ENCODE measurements at regions not wholly inside any gene's neighbourhood (a gene's known extent, or its start where the extent isn't known, plus 50 kb on each side); places are given as distances from the start of the nearest gene placed in this dataset.

GRCh38 chr6:115691433-115691832, 369.3 kb downstream of the FRK start:
- Histone ChIP-seq H3K27ac (ENCODE audit: low read length) (no peak overlapping the region), H3K27me3 (ENCODE audit: control insufficient read depth in 1 of 2, insufficient read depth in 2 of 2, low read length in 2 of 2) (no peaks in the 10 kb centered on the region), H3K4me1 (ENCODE audit: control insufficient read depth, insufficient read depth, low read length) (no peaks in the 10 kb centered on the region), H3K36me3 (ENCODE audit: control insufficient read depth in 2 of 2, insufficient read depth in 2 of 2, low read length in 2 of 2) (no peaks in the 10 kb centered on the region), H3K9ac (ENCODE audit: low read length in 2 of 2) (no peak overlapping the region), H3K4me3 (ENCODE audit: low read length in 2 of 2) (no peak overlapping the region), H3K9me3 (ENCODE audit: control insufficient read depth in 2 of 2, low read length in 2 of 2) (no peaks in the 10 kb centered on the region)

- H3K4me3 ChIP-seq (ENCODE audit: low read length in 2 of 2) = no peak overlapping the region
- H3K36me3 ChIP-seq (ENCODE audit: control insufficient read depth in 2 of 2, insufficient read depth in 2 of 2, low read length in 2 of 2) = no peaks in the 10 kb centered on the region
- no peak overlapping the region for H3K27ac ChIP-seq (ENCODE audit: low read length)
- H3K9me3 ChIP-seq (ENCODE audit: control insufficient read depth in 2 of 2, low read length in 2 of 2) = no peaks in the 10 kb centered on the region
- H3K9ac ChIP-seq (ENCODE audit: low read length in 2 of 2) = no peak overlapping the region
- no peaks in the 10 kb centered on the region for H3K27me3 ChIP-seq (ENCODE audit: control insufficient read depth in 1 of 2, insufficient read depth in 2 of 2, low read length in 2 of 2)
- H3K4me1 ChIP-seq (ENCODE audit: control insufficient read depth, insufficient read depth, low read length) = no peaks in the 10 kb centered on the region
These were observed 369.8 kb downstream of the FRK start for GRCh38 chr6:115690854-115691253.

- no peaks in the 10 kb centered on the region for H3K36me3 ChIP-seq (ENCODE audit: control insufficient read depth in 2 of 2, insufficient read depth in 2 of 2, low read length in 2 of 2)
- no peaks in the 10 kb centered on the region for H3K27me3 ChIP-seq (ENCODE audit: control insufficient read depth in 1 of 2, insufficient read depth in 2 of 2, low read length in 2 of 2)
- no peaks in the 10 kb centered on the region for H3K4me1 ChIP-seq (ENCODE audit: control insufficient read depth, insufficient read depth, low read length)
- H3K9me3 ChIP-seq (ENCODE audit: control insufficient read depth in 2 of 2, low read length in 2 of 2) = no peaks in the 10 kb centered on the region
- no peak overlapping the region for H3K4me3 ChIP-seq (ENCODE audit: low read length in 2 of 2)
- H3K27ac ChIP-seq (ENCODE audit: low read length) = no peak overlapping the region
- H3K9ac ChIP-seq (ENCODE audit: low read length in 2 of 2) = no peak overlapping the region
These were observed 378.5 kb downstream of the FRK start for GRCh38 chr6:115681978-115682775.

- H3K4me3 ChIP-seq (ENCODE audit: low read length in 2 of 2) = no peak overlapping the region
- H3K27ac ChIP-seq (ENCODE audit: low read length) = no peak overlapping the region
- H3K4me1 ChIP-seq (ENCODE audit: control insufficient read depth, insufficient read depth, low read length) = no peaks in the 10 kb centered on the region
- no peaks in the 10 kb centered on the region for H3K9me3 ChIP-seq (ENCODE audit: control insufficient read depth in 2 of 2, low read length in 2 of 2)
- H3K9ac ChIP-seq (ENCODE audit: low read length in 2 of 2) = no peak overlapping the region
- H3K27me3 ChIP-seq (ENCODE audit: control insufficient read depth in 1 of 2, insufficient read depth in 2 of 2, low read length in 2 of 2) = no peaks in the 10 kb centered on the region
- H3K36me3 ChIP-seq (ENCODE audit: control insufficient read depth in 2 of 2, insufficient read depth in 2 of 2, low read length in 2 of 2) = no peaks in the 10 kb centered on the region
These were observed 380.1 kb downstream of the FRK start for GRCh38 chr6:115680621-115681020.

GRCh38 chr6:115677198-115677597, 383.5 kb downstream of the FRK start:
- H3K27ac ChIP-seq (ENCODE audit: low read length) = no peak overlapping the region
- H3K27me3 ChIP-seq (ENCODE audit: control insufficient read depth in 1 of 2, insufficient read depth in 2 of 2, low read length in 2 of 2) = no peaks in the 10 kb centered on the region
- H3K4me1 ChIP-seq (ENCODE audit: control insufficient read depth, insufficient read depth, low read length) = no peaks in the 10 kb centered on the region
- no peak overlapping the region for H3K9ac ChIP-seq (ENCODE audit: low read length in 2 of 2)
- H3K36me3 ChIP-seq (ENCODE audit: control insufficient read depth in 2 of 2, insufficient read depth in 2 of 2, low read length in 2 of 2) = no peaks in the 10 kb centered on the region
- H3K4me3 ChIP-seq (ENCODE audit: low read length in 2 of 2) = no peak overlapping the region
- H3K9me3 ChIP-seq (ENCODE audit: control insufficient read depth in 2 of 2, low read length in 2 of 2) = no peaks in the 10 kb centered on the region

- H3K9ac ChIP-seq (ENCODE audit: low read length in 2 of 2) = no peak overlapping the region
- no peak overlapping the region for H3K27ac ChIP-seq (ENCODE audit: low read length)
- no peak overlapping the region for H3K4me3 ChIP-seq (ENCODE audit: low read length in 2 of 2)
- H3K36me3 ChIP-seq (ENCODE audit: control insufficient read depth in 2 of 2, insufficient read depth in 2 of 2, low read length in 2 of 2) = no peaks in the 10 kb centered on the region
- no peaks in the 10 kb centered on the region for H3K4me1 ChIP-seq (ENCODE audit: control insufficient read depth, insufficient read depth, low read length)
- H3K9me3 ChIP-seq (ENCODE audit: control insufficient read depth in 2 of 2, low read length in 2 of 2) = no peaks in the 10 kb centered on the region
- H3K27me3 ChIP-seq (ENCODE audit: control insufficient read depth in 1 of 2, insufficient read depth in 2 of 2, low read length in 2 of 2) = no peaks in the 10 kb centered on the region
These were observed 385.2 kb downstream of the FRK start for GRCh38 chr6:115675443-115675842.

- no peak overlapping the region for H3K27ac ChIP-seq (ENCODE audit: low read length)
- H3K9ac ChIP-seq (ENCODE audit: low read length in 2 of 2) = no peak overlapping the region
- H3K27me3 ChIP-seq (ENCODE audit: control insufficient read depth in 1 of 2, insufficient read depth in 2 of 2, low read length in 2 of 2) = no peaks in the 10 kb centered on the region
- no peak overlapping the region for H3K4me3 ChIP-seq (ENCODE audit: low read length in 2 of 2)
- H3K4me1 ChIP-seq (ENCODE audit: control insufficient read depth, insufficient read depth, low read length) = no peaks in the 10 kb centered on the region
- H3K36me3 ChIP-seq (ENCODE audit: control insufficient read depth in 2 of 2, insufficient read depth in 2 of 2, low read length in 2 of 2) = no peaks in the 10 kb centered on the region
- no peaks in the 10 kb centered on the region for H3K9me3 ChIP-seq (ENCODE audit: control insufficient read depth in 2 of 2, low read length in 2 of 2)
These were observed 391.9 kb downstream of the FRK start for GRCh38 chr6:115668781-115669180.

- H3K36me3 ChIP-seq (ENCODE audit: control insufficient read depth in 2 of 2, insufficient read depth in 2 of 2, low read length in 2 of 2) = no peaks in the 10 kb centered on the region
- H3K9me3 ChIP-seq (ENCODE audit: control insufficient read depth in 2 of 2, low read length in 2 of 2) = no peaks in the 10 kb centered on the region
- no peak overlapping the region for H3K9ac ChIP-seq (ENCODE audit: low read length in 2 of 2)
- no peaks in the 10 kb centered on the region for H3K27me3 ChIP-seq (ENCODE audit: control insufficient read depth in 1 of 2, insufficient read depth in 2 of 2, low read length in 2 of 2)
- H3K4me1 ChIP-seq (ENCODE audit: control insufficient read depth, insufficient read depth, low read length) = no peaks in the 10 kb centered on the region
- H3K4me3 ChIP-seq (ENCODE audit: low read length in 2 of 2) = no peak overlapping the region
- no peak overlapping the region for H3K27ac ChIP-seq (ENCODE audit: low read length)
These were observed 392.5 kb downstream of the FRK start for GRCh38 chr6:115668211-115668610.

GRCh38 chr6:115667478-115668026, 393.1 kb downstream of the FRK start:
- Histone ChIP-seq H3K27ac (ENCODE audit: low read length) (no peak overlapping the region), H3K9ac (ENCODE audit: low read length in 2 of 2) (no peak overlapping the region), H3K4me3 (ENCODE audit: low read length in 2 of 2) (no peak overlapping the region)

GRCh38 chr6:115666997-115667396, 393.7 kb downstream of the FRK start:
- Histone ChIP-seq H3K27me3 (ENCODE audit: control insufficient read depth in 1 of 2, insufficient read depth in 2 of 2, low read length in 2 of 2) (no peaks in the 10 kb centered on the region), H3K27ac (ENCODE audit: low read length) (no peak overlapping the region), H3K36me3 (ENCODE audit: control insufficient read depth in 2 of 2, insufficient read depth in 2 of 2, low read length in 2 of 2) (no peaks in the 10 kb centered on the region), H3K9me3 (ENCODE audit: control insufficient read depth in 2 of 2, low read length in 2 of 2) (no peaks in the 10 kb centered on the region), H3K4me3 (ENCODE audit: low read length in 2 of 2) (no peak overlapping the region), H3K9ac (ENCODE audit: low read length in 2 of 2) (no peak overlapping the region), H3K4me1 (ENCODE audit: control insufficient read depth, insufficient read depth, low read length) (no peaks in the 10 kb centered on the region)

More at GRCh38 chr6:115667478-115668026, 393.1 kb downstream of the FRK start:
- Histone ChIP-seq H3K27me3 (ENCODE audit: control insufficient read depth in 1 of 2, insufficient read depth in 2 of 2, low read length in 2 of 2) (no peaks in the 10 kb centered on the region), H3K4me1 (ENCODE audit: control insufficient read depth, insufficient read depth, low read length) (no peaks in the 10 kb centered on the region), H3K36me3 (ENCODE audit: control insufficient read depth in 2 of 2, insufficient read depth in 2 of 2, low read length in 2 of 2) (no peaks in the 10 kb centered on the region), H3K9me3 (ENCODE audit: control insufficient read depth in 2 of 2, low read length in 2 of 2) (no peaks in the 10 kb centered on the region)

GRCh38 chr6:115665310-115665709, 395.4 kb downstream of the FRK start:
- no peak overlapping the region for H3K9ac ChIP-seq (ENCODE audit: low read length in 2 of 2)
- H3K4me1 ChIP-seq (ENCODE audit: control insufficient read depth, insufficient read depth, low read length) = no peaks in the 10 kb centered on the region
- no peaks in the 10 kb centered on the region for H3K27me3 ChIP-seq (ENCODE audit: control insufficient read depth in 1 of 2, insufficient read depth in 2 of 2, low read length in 2 of 2)
- H3K27ac ChIP-seq (ENCODE audit: low read length) = no peak overlapping the region
- no peaks in the 10 kb centered on the region for H3K9me3 ChIP-seq (ENCODE audit: control insufficient read depth in 2 of 2, low read length in 2 of 2)
- H3K36me3 ChIP-seq (ENCODE audit: control insufficient read depth in 2 of 2, insufficient read depth in 2 of 2, low read length in 2 of 2) = no peaks in the 10 kb centered on the region
- H3K4me3 ChIP-seq (ENCODE audit: low read length in 2 of 2) = no peak overlapping the region

All from stomach smooth muscle (tissue), 2 donors.